H1 (cell line): ENCODE measurements at regions not wholly inside any gene's neighbourhood (a gene's known extent, or its start where the extent isn't known, plus 50 kb on each side); places are given as distances from the start of the nearest gene placed in this dataset.

ENCODE experiments used
- CEBPB ChIP-seq: IDR thresholded peaks from 2 replicates; pipeline ENCODE4 v1.6.1; 2012; ENCODE audit warnings: low read depth, low read length
- CREB1 ChIP-seq: IDR thresholded peaks from 2 replicates; pipeline ENCODE4 v1.6.1; 2012; ENCODE audit warnings: inconsistent platforms
- CTCF ChIP-seq, 3 experiments: IDR thresholded peaks; 1 replicate in 2 of 3; 2 replicates in 1 of 3; pipeline versions ENCODE4 v1.5.1 to v1.6.1; 2011; ENCODE audit warnings: low read length in 3 of 3, mild to moderate bottlenecking in 3 of 3, inconsistent platforms in 2 of 3, low read depth in 1 of 3, moderate library complexity in 1 of 3; ENCODE audit not compliant: insufficient read depth in 1 of 3; ENCODE audit errors: control extremely low read depth in 1 of 3
- EGR1 ChIP-seq: IDR thresholded peaks from 2 replicates; pipeline ENCODE4 v1.6.1; 2011; ENCODE audit warnings: low read depth, low read length, borderline replicate concordance
- EP300 ChIP-seq, 2 experiments: IDR thresholded peaks; 1 replicate in 1 of 2; 2 replicates in 1 of 2; pipeline ENCODE4 v1.6.1; 2011 to 2012; ENCODE audit warnings: low read depth in 2 of 2, low read length in 2 of 2, mild to moderate bottlenecking in 2 of 2, borderline replicate concordance in 1 of 2, inconsistent platforms in 1 of 2, moderate library complexity in 1 of 2
- KDM1A ChIP-seq: fragments of 200-600, 300-600 bp; sonication (generic); IDR thresholded peaks from 2 replicates; pipeline ENCODE4 v1.7.1; 2016; ENCODE audit warnings: mild to moderate bottlenecking, low read length, borderline replicate concordance
- POLR2A ChIP-seq, 2 experiments: IDR thresholded peaks; 1 replicate in 1 of 2; 2 replicates in 1 of 2; pipeline ENCODE4 v1.6.1; 2011; ENCODE audit warnings: low read depth in 2 of 2, low read length in 2 of 2, mild to moderate bottlenecking in 2 of 2; ENCODE audit errors: control extremely low read depth in 1 of 2
- RXRA ChIP-seq: IDR thresholded peaks from 2 replicates; pipeline ENCODE4 v1.6.1; 2011; ENCODE audit warnings: low read depth, mild to moderate bottlenecking, low read length, moderate library complexity; ENCODE audit not compliant: insufficient read depth
- SAP30 ChIP-seq: fragments of 300-600 bp; sonication (generic); IDR thresholded peaks from 2 replicates; pipeline ENCODE4 v1.7.1; 2012; ENCODE audit warnings: low read length, moderate library complexity, mild to moderate bottlenecking, inconsistent platforms; ENCODE audit not compliant: insufficient read depth, insufficient replicate concordance
- SP1 ChIP-seq: IDR thresholded peaks from 2 replicates; pipeline ENCODE4 v1.6.1; 2011; ENCODE audit warnings: low read depth, low read length
- SRF ChIP-seq: IDR thresholded peaks from 2 replicates; pipeline ENCODE4 v1.6.1; 2011; ENCODE audit warnings: mild to moderate bottlenecking, low read depth, low read length, moderate library complexity
- TCF12 ChIP-seq: IDR thresholded peaks from 2 replicates; pipeline ENCODE4 v1.6.1; 2011; ENCODE audit warnings: low read depth, mild to moderate bottlenecking, low read length
- TF ChIP-seq, protein P1 (sequence below): IDR thresholded peaks from 2 replicates; pipeline ENCODE4 v1.6.1; 2011; ENCODE audit warnings: low read length, improper control_type of control experiment

GRCh38 chr12:5197131-5197530 is 153.5 kb downstream of the KCNA5 start:
- TF ChIP-seq KDM1A: no peak
- TF ChIP-seq, protein P1, sequence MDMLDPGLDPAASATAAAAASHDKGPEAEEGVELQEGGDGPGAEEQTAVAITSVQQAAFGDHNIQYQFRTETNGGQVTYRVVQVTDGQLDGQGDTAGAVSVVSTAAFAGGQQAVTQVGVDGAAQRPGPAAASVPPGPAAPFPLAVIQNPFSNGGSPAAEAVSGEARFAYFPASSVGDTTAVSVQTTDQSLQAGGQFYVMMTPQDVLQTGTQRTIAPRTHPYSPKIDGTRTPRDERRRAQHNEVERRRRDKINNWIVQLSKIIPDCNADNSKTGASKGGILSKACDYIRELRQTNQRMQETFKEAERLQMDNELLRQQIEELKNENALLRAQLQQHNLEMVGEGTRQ: no peak
- TF ChIP-seq CTCF (IDR thresholded peaks at IDR 0.05; ENCODE audit: control extremely low read depth in 1 of 3, insufficient read depth in 1 of 3, low read depth in 1 of 3, low read length in 3 of 3): no peak
- TF ChIP-seq SP1: no peak
- no peak for TF ChIP-seq CREB1
- no peak for TF ChIP-seq RXRA
- TF ChIP-seq TCF12: no peak
- TF ChIP-seq POLR2A (IDR thresholded peaks at IDR 0.05; ENCODE audit: control extremely low read depth in 1 of 2, low read depth in 2 of 2, low read length in 2 of 2): no peak
- no peak for TF ChIP-seq SAP30
- no peak for TF ChIP-seq SRF
- no peak for TF ChIP-seq EGR1
- TF ChIP-seq CEBPB: no peak
- no peak for TF ChIP-seq EP300 (IDR thresholded peaks at IDR 0.05; ENCODE audit: borderline replicate concordance in 1 of 2, low read depth in 2 of 2, low read length in 2 of 2)
